ENCODE measurements at regions not wholly inside any gene's neighbourhood (a gene's known extent, or its start where the extent isn't known, plus 50 kb on each side); places are given as distances from the start of the nearest gene placed in this dataset.

GRCh38 chr14:51552768-51553404 lies 98.8 kb upstream of the FRMD6 start:
- DNase-seq: no peak

GRCh38 chr14:51554339-51554920 lies 97.3 kb upstream of the FRMD6 start:
- DNase-seq: no peak

- no peak for DNase-seq
Measured at GRCh38 chr14:51554953-51555352, 96.8 kb upstream of the FRMD6 start.

- DNase-seq: no peak
Measured at GRCh38 chr14:51561141-51561540, 90.6 kb upstream of the FRMD6 start.

- DNase-seq: no peak
Measured at GRCh38 chr14:51562816-51563215, 88.9 kb upstream of the FRMD6 start.

GRCh38 chr14:51563560-51563959 lies 88.2 kb upstream of the FRMD6 start:
- no peak for DNase-seq

GRCh38 chr14:51564460-51564859 lies 87.2 kb upstream of the FRMD6 start:
- DNase-seq: no peak

- DNase-seq: no peak
Measured at GRCh38 chr14:51564986-51565604, 86.6 kb upstream of the FRMD6 start.

GRCh38 chr14:51566831-51567582 lies 84.7 kb upstream of the FRMD6 start:
- no peak for DNase-seq

- no peak for DNase-seq
Measured at GRCh38 chr14:51568366-51568765, 83.3 kb upstream of the FRMD6 start.

GRCh38 chr14:51573607-51574006 lies 78.1 kb upstream of the FRMD6 start:
- DNase-seq: no peak

- no peak for DNase-seq
Measured at GRCh38 chr14:51574009-51574408, 77.7 kb upstream of the FRMD6 start.

- no peak for DNase-seq
Measured at GRCh38 chr14:51575349-51576116, 76.2 kb upstream of the FRMD6 start.

GRCh38 chr14:51576117-51576430 lies 75.6 kb upstream of the FRMD6 start:
- no peak for DNase-seq

GRCh38 chr14:51576879-51577278 lies 74.8 kb upstream of the FRMD6 start:
- DNase-seq: no peak

GRCh38 chr14:51578853-51579252 lies 72.9 kb upstream of the FRMD6 start:
- no peak for DNase-seq

- DNase-seq: no peak
Measured at GRCh38 chr14:51581017-51581881, 70.5 kb upstream of the FRMD6 start.

GRCh38 chr14:51582437-51582836 lies 69.3 kb upstream of the FRMD6 start:
- DNase-seq: no peak

GRCh38 chr14:51585055-51585454 lies 66.7 kb upstream of the FRMD6 start:
- no peak for DNase-seq

GRCh38 chr14:51592836-51593235 lies 58.9 kb upstream of the FRMD6 start:
- no peak for DNase-seq

- DNase-seq: no peak
Measured at GRCh38 chr14:51593397-51593796, 58.3 kb upstream of the FRMD6 start.

- DNase-seq: no peak
Measured at GRCh38 chr14:51595881-51596455, 55.7 kb upstream of the FRMD6 start.

Measured in stimulated activated naive CD4-positive, alpha-beta T cell treated with Interleukin-2 at 50 U/mL for 16 hours (primary cell).